ENCODE measurements at regions not wholly inside any gene's neighbourhood (a gene's known extent, or its start where the extent isn't known, plus 50 kb on each side); places are given as distances from the start of the nearest gene placed in this dataset.

GRCh38 chr15:61687124-61687523 lies 373.1 kb downstream of the VPS13C start:
- TF ChIP-seq CTCF (IDR thresholded peaks at IDR 0.05): no peak
- TF ChIP-seq POLR2A (IDR thresholded peaks at IDR 0.05): no peak
